GM12873 (cell line): ENCODE measurements at regions not wholly inside any gene's neighbourhood (a gene's known extent, or its start where the extent isn't known, plus 50 kb on each side); places are given as distances from the start of the nearest gene placed in this dataset.

Experiments used
- CTCF ChIP-seq: IDR thresholded peaks from 2 replicates; pipeline ENCODE4 v1.5.1; 2012; ENCODE audit warnings: low read depth, mild to moderate bottlenecking, moderate library complexity, low read length, control low read depth; ENCODE audit not compliant: insufficient read depth; ENCODE audit errors: missing control alignments

GRCh38 chr4:117533501-117533900 lies 448.1 kb upstream of the TRAM1L1 start:
- TF ChIP-seq CTCF = no peak

- TF ChIP-seq CTCF = no peak
Observed at GRCh38 chr4:117545039-117545438, 459.7 kb upstream of the TRAM1L1 start.

- TF ChIP-seq CTCF = no peak
Observed at GRCh38 chr4:117549524-117549923, 464.1 kb upstream of the TRAM1L1 start.

- no peak for TF ChIP-seq CTCF
Observed at GRCh38 chr4:117550085-117550484, 464.7 kb upstream of the TRAM1L1 start.

- TF ChIP-seq CTCF = no peak
Observed at GRCh38 chr4:117560329-117560728, 474.0 kb upstream of the NDST3 start.

DNA sequence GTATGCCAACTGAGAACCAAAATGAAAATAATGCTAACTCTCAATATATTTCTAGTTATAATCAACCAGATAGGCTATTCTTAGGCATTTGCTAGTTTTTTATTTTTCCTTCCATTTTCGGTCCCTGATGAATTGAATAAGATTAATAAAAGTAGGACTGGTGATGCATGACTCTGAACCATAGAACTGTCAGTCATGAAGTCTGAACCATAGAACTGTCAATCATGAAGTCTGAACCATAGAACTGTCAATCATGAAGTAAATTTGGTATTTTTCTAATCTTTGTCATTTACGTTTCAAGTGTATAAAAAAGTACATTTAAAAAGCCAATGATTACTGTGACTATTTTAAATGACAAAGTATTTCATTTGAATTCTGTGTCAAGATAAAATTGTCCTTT lies 460.2 kb upstream of the NDST3 start:
- TF ChIP-seq CTCF = no peak

- no peak for TF ChIP-seq CTCF
Observed at GRCh38 chr4:117575850-117576249, 458.4 kb upstream of the NDST3 start.
